WTC11 (cell line): ENCODE measurements at regions not wholly inside any gene's neighbourhood (a gene's known extent, or its start where the extent isn't known, plus 50 kb on each side); places are given as distances from the start of the nearest gene placed in this dataset.

ENCODE experiments used
- ATAC-seq: fragments of 200-7000 bp; cut with Tn5 transposase; 2 replicates; pipeline ENCODE4 v1.10.0; 2021; ENCODE audit warnings: mild to moderate bottlenecking, moderate library complexity
- CTCF ChIA-PET: fragments of 300-600 bp; sonication (Branson Sonifier 250); formaldehyde crosslinking; loops from one replicate; lab custom pipeline; 2021; ENCODE audit warnings: antibody characterized with exemption; lab: Charles Lee
- POLR2A ChIA-PET: fragments of 350-600 bp; sonication (Branson Sonifier 250); formaldehyde crosslinking; loops from one replicate; lab custom pipeline; 2021; ENCODE audit warnings: antibody characterized with exemption; lab: Charles Lee
- DNase-seq: peaks from one replicate; pipeline ENCODE4 v3.0.0; 2021; ENCODE audit warnings: low spot score
- H3K27ac Mint-ChIP-seq: 2 replicates; pipeline ENCODE4 v1.8.0; 2021; ENCODE audit warnings: mixed read lengths
- H3K27me3 Mint-ChIP-seq: 2 replicates; pipeline ENCODE4 v1.8.0; 2021; ENCODE audit warnings: low read depth, mild to moderate bottlenecking, moderate library complexity, mixed read lengths
- H3K36me3 Mint-ChIP-seq: 2 replicates; pipeline ENCODE4 v1.8.0; 2021; ENCODE audit warnings: mixed read lengths
- H3K4me1 Mint-ChIP-seq: 2 replicates; pipeline ENCODE4 v1.8.0; 2022; ENCODE audit warnings: mixed read lengths
- H3K4me3 Mint-ChIP-seq: 2 replicates; pipeline ENCODE4 v1.8.0; 2021; ENCODE audit warnings: mild to moderate bottlenecking, moderate library complexity, mixed read lengths
- H3K9me3 Mint-ChIP-seq: 2 replicates; pipeline ENCODE4 v1.8.0; 2021; ENCODE audit warnings: mixed read lengths
- AR ChIP-seq: fragments of 250-450 bp; sonication (Bioruptor Pico); IDR thresholded peaks from 2 replicates; pipeline ENCODE4 v1.9.0; 2021; ENCODE audit warnings: mild to moderate bottlenecking
- CREM ChIP-seq: sonication (generic); formaldehyde crosslinking; IDR thresholded peaks from 2 replicates; pipeline ENCODE4 v1.8.1; 2022; ENCODE audit warnings: mild to moderate bottlenecking, missing genetic modification reagents, moderate library complexity
- FOXK1 ChIP-seq: sonication (generic); formaldehyde crosslinking; IDR thresholded peaks from 2 replicates; pipeline ENCODE4 v1.8.0; 2022; ENCODE audit warnings: mild to moderate bottlenecking, moderate library complexity, missing genetic modification reagents
- HMGA2 ChIP-seq: fragments of 250-450 bp; sonication (Bioruptor Pico); IDR thresholded peaks from 2 replicates; pipeline ENCODE4 v1.4.0; 2021; ENCODE audit warnings: mild to moderate bottlenecking, moderate library complexity
- MLX ChIP-seq: sonication (generic); formaldehyde crosslinking; IDR thresholded peaks from 2 replicates; pipeline ENCODE4 v1.8.1; 2023; ENCODE audit warnings: mild to moderate bottlenecking, missing genetic modification reagents, moderate library complexity
- NR3C1 ChIP-seq: sonication (generic); formaldehyde crosslinking; conservative IDR thresholded peaks from 2 replicates; pipeline ENCODE4 v1.8.1; 2023; ENCODE audit warnings: low read depth, mild to moderate bottlenecking, missing genetic modification reagents
- PRDM15 ChIP-seq: sonication (generic); formaldehyde crosslinking; IDR thresholded peaks from 2 replicates; pipeline ENCODE4 v1.8.0; 2022; ENCODE audit warnings: missing genetic modification reagents
- SMAD3 ChIP-seq: sonication (generic); formaldehyde crosslinking; IDR thresholded peaks from 2 replicates; pipeline ENCODE4 v1.8.0; 2022; ENCODE audit warnings: missing genetic modification reagents, mild to moderate bottlenecking, borderline replicate concordance
- TCF7 ChIP-seq: sonication (generic); formaldehyde crosslinking; IDR thresholded peaks from 2 replicates; pipeline ENCODE4 v1.8.0; 2022; ENCODE audit warnings: mild to moderate bottlenecking, low read depth, missing genetic modification reagents, moderate library complexity
- TP53 ChIP-seq: sonication (generic); formaldehyde crosslinking; IDR thresholded peaks from 2 replicates; pipeline ENCODE4 v1.8.1; 2023; ENCODE audit warnings: mild to moderate bottlenecking, missing genetic modification reagents
- ZNF121 ChIP-seq: sonication (generic); formaldehyde crosslinking; IDR thresholded peaks from 2 replicates; pipeline ENCODE4 v1.8.0; 2023; ENCODE audit warnings: missing genetic modification reagents
- ZNF138 ChIP-seq: sonication (generic); formaldehyde crosslinking; conservative IDR thresholded peaks from 2 replicates; pipeline ENCODE4 v1.8.1; 2022; ENCODE audit warnings: mild to moderate bottlenecking, moderate library complexity, missing genetic modification reagents
- ZNF263 ChIP-seq: sonication (generic); formaldehyde crosslinking; IDR thresholded peaks from 2 replicates; pipeline ENCODE4 v1.8.1; 2022; ENCODE audit warnings: low read depth, mild to moderate bottlenecking, moderate library complexity, missing genetic modification reagents
- ZNF425 ChIP-seq: fragments of 250-450 bp; sonication (Bioruptor Pico); conservative IDR thresholded peaks from 2 replicates; pipeline ENCODE4 v1.9.0; 2021; ENCODE audit warnings: mild to moderate bottlenecking
- TF ChIP-seq, protein P1 (sequence below): sonication (generic); formaldehyde crosslinking; IDR thresholded peaks from 2 replicates; pipeline ENCODE4 v1.8.1; 2022; ENCODE audit warnings: mild to moderate bottlenecking, missing genetic modification reagents, moderate library complexity, borderline replicate concordance
- TF ChIP-seq, protein P2 (sequence below): sonication (generic); formaldehyde crosslinking; conservative IDR thresholded peaks from 2 replicates; pipeline ENCODE4 v1.8.1; 2023; ENCODE audit warnings: mild to moderate bottlenecking, low read depth, missing genetic modification reagents, moderate library complexity
- TF ChIP-seq, protein P3 (sequence below): fragments of 250-450 bp; sonication (Bioruptor Pico); IDR thresholded peaks from 2 replicates; pipeline ENCODE4 v1.9.0; 2021; ENCODE audit warnings: moderate library complexity, mild to moderate bottlenecking, inconsistent platforms, borderline replicate concordance

- no peak for TF ChIP-seq ZNF263
- TF ChIP-seq, protein P1, sequence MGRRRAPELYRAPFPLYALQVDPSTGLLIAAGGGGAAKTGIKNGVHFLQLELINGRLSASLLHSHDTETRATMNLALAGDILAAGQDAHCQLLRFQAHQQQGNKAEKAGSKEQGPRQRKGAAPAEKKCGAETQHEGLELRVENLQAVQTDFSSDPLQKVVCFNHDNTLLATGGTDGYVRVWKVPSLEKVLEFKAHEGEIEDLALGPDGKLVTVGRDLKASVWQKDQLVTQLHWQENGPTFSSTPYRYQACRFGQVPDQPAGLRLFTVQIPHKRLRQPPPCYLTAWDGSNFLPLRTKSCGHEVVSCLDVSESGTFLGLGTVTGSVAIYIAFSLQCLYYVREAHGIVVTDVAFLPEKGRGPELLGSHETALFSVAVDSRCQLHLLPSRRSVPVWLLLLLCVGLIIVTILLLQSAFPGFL (CRISPR knock-in tag) = no peak
- TF ChIP-seq ZNF138 (CRISPR knock-in tag) = no peak
- TF ChIP-seq HMGA2 (CRISPR knock-in tag) = no peak
- no peak for TF ChIP-seq ZNF425 (CRISPR knock-in tag)
- TF ChIP-seq CREM (CRISPR knock-in tag) = no peak
- TF ChIP-seq PRDM15 = no peak
- TF ChIP-seq NR3C1 = no peak
- TF ChIP-seq AR = no peak
- no peak for TF ChIP-seq FOXK1 (CRISPR knock-in tag)
Measured at GRCh38 chr12:131507094-131507493, 203.8 kb upstream of the SFSWAP start (continued).

GRCh38 chr12:131507881-131508280, 203.0 kb upstream of the SFSWAP start:
- H3K36me3 Mint-ChIP-seq = no peaks in the 10 kb centered on the region
- ChIA-PET CTCF (no interaction called here), POLR2A (no interaction called here)
- H3K9me3 Mint-ChIP-seq = 0 out of 2 replicates have a peak, but pooled peaks cover 5% of the 10 kb centered on the region
- no peak for DNase-seq
- no peak overlapping the region for H3K4me3 Mint-ChIP-seq
- no peak for TF ChIP-seq MLX (CRISPR knock-in tag)
- TF ChIP-seq TCF7 (CRISPR knock-in tag) = no peak
- TF ChIP-seq, protein P2, sequence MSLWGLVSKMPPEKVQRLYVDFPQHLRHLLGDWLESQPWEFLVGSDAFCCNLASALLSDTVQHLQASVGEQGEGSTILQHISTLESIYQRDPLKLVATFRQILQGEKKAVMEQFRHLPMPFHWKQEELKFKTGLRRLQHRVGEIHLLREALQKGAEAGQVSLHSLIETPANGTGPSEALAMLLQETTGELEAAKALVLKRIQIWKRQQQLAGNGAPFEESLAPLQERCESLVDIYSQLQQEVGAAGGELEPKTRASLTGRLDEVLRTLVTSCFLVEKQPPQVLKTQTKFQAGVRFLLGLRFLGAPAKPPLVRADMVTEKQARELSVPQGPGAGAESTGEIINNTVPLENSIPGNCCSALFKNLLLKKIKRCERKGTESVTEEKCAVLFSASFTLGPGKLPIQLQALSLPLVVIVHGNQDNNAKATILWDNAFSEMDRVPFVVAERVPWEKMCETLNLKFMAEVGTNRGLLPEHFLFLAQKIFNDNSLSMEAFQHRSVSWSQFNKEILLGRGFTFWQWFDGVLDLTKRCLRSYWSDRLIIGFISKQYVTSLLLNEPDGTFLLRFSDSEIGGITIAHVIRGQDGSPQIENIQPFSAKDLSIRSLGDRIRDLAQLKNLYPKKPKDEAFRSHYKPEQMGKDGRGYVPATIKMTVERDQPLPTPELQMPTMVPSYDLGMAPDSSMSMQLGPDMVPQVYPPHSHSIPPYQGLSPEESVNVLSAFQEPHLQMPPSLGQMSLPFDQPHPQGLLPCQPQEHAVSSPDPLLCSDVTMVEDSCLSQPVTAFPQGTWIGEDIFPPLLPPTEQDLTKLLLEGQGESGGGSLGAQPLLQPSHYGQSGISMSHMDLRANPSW (CRISPR knock-in tag) = no peak
- TF ChIP-seq TP53 (CRISPR knock-in tag) = no peak
- no peak for TF ChIP-seq SMAD3 (CRISPR knock-in tag)
- no peak for TF ChIP-seq ZNF121
- TF ChIP-seq, protein P3, sequence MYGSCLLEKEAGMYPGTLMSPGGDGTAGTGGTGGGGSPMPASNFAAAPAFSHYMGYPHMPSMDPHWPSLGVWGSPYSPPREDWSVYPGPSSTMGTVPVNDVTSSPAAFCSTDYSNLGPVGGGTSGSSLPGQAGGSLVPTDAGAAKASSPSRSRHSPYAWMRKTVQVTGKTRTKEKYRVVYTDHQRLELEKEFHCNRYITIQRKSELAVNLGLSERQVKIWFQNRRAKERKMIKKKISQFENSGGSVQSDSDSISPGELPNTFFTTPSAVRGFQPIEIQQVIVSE (CRISPR knock-in tag) = no peak
- TF ChIP-seq FOXK1 (CRISPR knock-in tag) = no peak
- no peak for ATAC-seq
- H3K27ac Mint-ChIP-seq = no peak overlapping the region
- peaks cover 19% of the 10 kb centered on the region for H3K4me1 Mint-ChIP-seq
- no peaks in the 10 kb centered on the region for H3K27me3 Mint-ChIP-seq
